ENCODE measurements at regions not wholly inside any gene's neighbourhood (a gene's known extent, or its start where the extent isn't known, plus 50 kb on each side); places are given as distances from the start of the nearest gene placed in this dataset.

DNA sequence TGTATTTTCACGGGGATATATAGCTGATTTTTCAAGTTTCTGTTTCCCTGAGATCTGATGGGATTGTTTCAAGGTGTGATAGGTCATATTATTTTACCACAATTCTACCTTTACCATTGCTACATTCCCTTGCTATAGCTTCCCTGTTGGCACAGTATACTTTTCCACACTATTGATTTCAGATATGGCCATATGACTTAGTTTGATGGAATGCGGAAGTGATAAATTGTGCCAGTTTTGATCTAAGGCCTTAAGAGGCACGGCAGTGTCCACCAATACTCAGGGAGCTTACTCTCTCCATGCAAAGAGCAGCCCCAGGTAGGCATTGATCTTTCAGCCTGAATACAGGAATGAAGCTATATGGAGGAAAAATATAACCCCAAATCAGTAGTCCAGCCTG is 315.7 kb downstream of the SLC16A7 start:
- DNase-seq (ENCODE audit: insufficient read length, low spot score) (no peak), FAIRE-seq (no peak)
- TF ChIP-seq TAF1 (IDR thresholded peaks at IDR 0.05; ENCODE audit: low read depth, low read length) (no peak), SPI1 (IDR thresholded peaks at IDR 0.05; ENCODE audit: low read depth, low read length) (no peak), PAX5 (IDR thresholded peaks at IDR 0.05; ENCODE audit: insufficient read depth, low read length, severe bottlenecking) (no peak), POLR2AphosphoS5 (IDR thresholded peaks at IDR 0.05; ENCODE audit: low read depth, low read length) (no peak), POU2F2 (IDR thresholded peaks at IDR 0.05; ENCODE audit: low read depth, low read length) (no peak), POLR2A (IDR thresholded peaks at IDR 0.05; ENCODE audit: low read depth, low read length) (no peak)

DNA sequence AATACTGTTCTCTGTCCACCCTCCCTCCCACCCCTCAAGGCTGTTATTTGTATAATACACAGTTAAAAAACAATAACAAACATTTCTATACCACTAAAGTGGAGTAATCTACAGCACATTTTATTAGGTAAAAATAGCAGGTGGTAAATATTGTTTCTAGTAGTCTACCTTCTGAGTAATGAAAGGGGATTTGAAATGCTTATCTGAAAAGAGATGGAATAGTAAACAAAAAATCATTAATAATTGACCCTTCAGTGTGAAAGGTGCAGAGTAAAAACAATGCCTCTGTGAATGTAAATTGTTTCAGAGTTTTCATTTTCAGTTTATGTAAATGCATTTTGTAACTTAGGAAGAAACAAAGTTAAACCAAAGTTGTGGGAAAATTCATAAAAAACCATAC is 321.2 kb downstream of the SLC16A7 start:
- TF ChIP-seq POLR2AphosphoS5 (IDR thresholded peaks at IDR 0.05; ENCODE audit: low read depth, low read length): no peak
- TF ChIP-seq POU2F2 (IDR thresholded peaks at IDR 0.05; ENCODE audit: low read depth, low read length): no peak
- TF ChIP-seq POLR2A (IDR thresholded peaks at IDR 0.05; ENCODE audit: low read depth, low read length): no peak
- no peak for TF ChIP-seq PAX5 (IDR thresholded peaks at IDR 0.05; ENCODE audit: insufficient read depth, low read length, severe bottlenecking)
- no peak for TF ChIP-seq TAF1 (IDR thresholded peaks at IDR 0.05; ENCODE audit: low read depth, low read length)
- TF ChIP-seq SPI1 (IDR thresholded peaks at IDR 0.05; ENCODE audit: low read depth, low read length): no peak
- FAIRE-seq (no peak), DNase-seq (ENCODE audit: insufficient read length, low spot score) (no peak)

DNA sequence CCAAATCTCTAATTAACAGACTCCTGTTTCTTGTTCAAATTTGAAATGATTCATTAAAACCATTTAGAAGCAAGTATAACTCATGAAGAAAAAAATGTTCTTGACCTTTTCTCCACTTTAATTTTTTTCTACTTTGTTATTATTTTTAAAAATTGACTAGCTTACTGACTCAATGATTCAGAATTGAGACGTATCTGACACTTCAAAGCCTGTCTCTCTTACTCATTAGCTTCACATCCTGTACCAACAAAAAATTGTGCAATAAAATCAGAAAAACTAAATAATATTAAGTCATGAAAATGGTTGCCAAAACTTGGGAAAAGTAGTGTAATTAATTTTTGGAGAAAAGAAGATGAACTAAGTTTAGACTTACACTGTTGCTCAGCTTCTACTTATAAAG is 331.2 kb downstream of the SLC16A7 start:
- FAIRE-seq (no peak), DNase-seq (ENCODE audit: insufficient read length, low spot score) (no peak)
- TF ChIP-seq SPI1 (IDR thresholded peaks at IDR 0.05; ENCODE audit: low read depth, low read length): no peak
- no peak for TF ChIP-seq PAX5 (IDR thresholded peaks at IDR 0.05; ENCODE audit: insufficient read depth, low read length, severe bottlenecking)
- no peak for TF ChIP-seq POLR2A (IDR thresholded peaks at IDR 0.05; ENCODE audit: low read depth, low read length)
- TF ChIP-seq POU2F2 (IDR thresholded peaks at IDR 0.05; ENCODE audit: low read depth, low read length): no peak
- TF ChIP-seq TAF1 (IDR thresholded peaks at IDR 0.05; ENCODE audit: low read depth, low read length): no peak
- TF ChIP-seq POLR2AphosphoS5 (IDR thresholded peaks at IDR 0.05; ENCODE audit: low read depth, low read length): no peak

DNA sequence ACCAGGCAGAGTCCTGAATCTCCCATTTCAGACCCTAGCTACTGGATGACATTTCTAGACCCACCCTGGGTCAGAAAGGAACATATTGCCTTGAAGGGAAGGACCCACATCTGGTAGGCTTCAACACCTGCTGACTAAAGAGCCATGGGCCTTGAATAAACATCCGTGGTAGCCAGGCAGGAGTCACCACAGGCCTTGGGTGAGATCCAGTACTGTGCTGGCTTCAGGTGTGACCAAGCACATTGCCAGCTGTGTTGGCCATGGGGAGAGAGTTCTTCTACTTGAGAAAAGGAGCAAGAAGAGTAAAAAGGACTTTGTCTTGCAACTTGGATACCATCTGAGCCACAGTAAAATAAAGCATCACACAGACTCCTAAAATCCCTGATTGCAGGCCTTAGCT is 332.6 kb downstream of the SLC16A7 start:
- TF ChIP-seq SPI1 (IDR thresholded peaks at IDR 0.05; ENCODE audit: low read depth, low read length) (no peak), TAF1 (IDR thresholded peaks at IDR 0.05; ENCODE audit: low read depth, low read length) (no peak), PAX5 (IDR thresholded peaks at IDR 0.05; ENCODE audit: insufficient read depth, low read length, severe bottlenecking) (no peak), POU2F2 (IDR thresholded peaks at IDR 0.05; ENCODE audit: low read depth, low read length) (no peak), POLR2AphosphoS5 (IDR thresholded peaks at IDR 0.05; ENCODE audit: low read depth, low read length) (no peak), POLR2A (IDR thresholded peaks at IDR 0.05; ENCODE audit: low read depth, low read length) (no peak)
- FAIRE-seq (no peak), DNase-seq (ENCODE audit: insufficient read length, low spot score) (no peak)

DNA sequence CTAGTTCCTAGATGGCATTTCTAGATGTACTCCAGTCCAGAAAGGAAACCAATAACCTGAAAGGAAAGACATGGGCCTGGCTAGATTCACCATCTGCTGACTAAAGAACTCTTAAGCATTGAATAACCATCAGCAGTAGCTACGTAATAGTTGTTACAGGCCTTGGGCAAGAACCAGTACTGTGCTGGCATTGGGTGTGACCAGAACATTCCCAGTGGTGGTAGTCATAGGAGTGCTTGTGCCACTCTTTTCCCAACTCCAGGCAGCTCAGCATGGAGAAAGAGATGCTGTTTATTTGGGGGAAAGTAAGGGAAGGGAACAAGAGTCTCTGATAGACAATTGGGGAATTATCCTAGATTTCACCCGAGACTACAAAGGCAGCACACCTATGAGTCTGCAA is 333.3 kb downstream of the SLC16A7 start:
- DNase-seq (ENCODE audit: insufficient read length, low spot score) (no peak), FAIRE-seq (no peak)
- TF ChIP-seq POLR2AphosphoS5 (IDR thresholded peaks at IDR 0.05; ENCODE audit: low read depth, low read length): no peak

DNA sequence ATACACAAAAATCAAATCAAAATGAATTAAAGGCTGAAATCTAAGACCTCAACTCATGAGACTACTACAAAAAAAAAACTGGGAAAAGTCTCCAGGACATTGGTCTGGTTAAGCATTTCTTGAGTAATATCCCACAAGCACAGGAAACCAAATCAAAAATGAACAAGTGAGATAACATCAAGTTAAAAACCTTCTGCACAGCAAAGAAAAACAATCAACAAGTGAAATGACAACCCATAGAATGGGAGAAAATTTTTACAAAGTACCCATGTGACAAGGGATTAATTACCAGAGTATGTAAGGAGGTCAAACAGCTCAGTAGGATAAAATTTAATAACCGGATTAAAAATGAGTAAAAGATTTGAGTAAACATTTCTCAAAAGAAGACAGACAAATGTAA is 338.7 kb downstream of the SLC16A7 start:
- no peak for TF ChIP-seq PAX5 (IDR thresholded peaks at IDR 0.05; ENCODE audit: insufficient read depth, low read length, severe bottlenecking)
- TF ChIP-seq POLR2A (IDR thresholded peaks at IDR 0.05; ENCODE audit: low read depth, low read length): no peak
- no peak for TF ChIP-seq TAF1 (IDR thresholded peaks at IDR 0.05; ENCODE audit: low read depth, low read length)
- TF ChIP-seq POU2F2 (IDR thresholded peaks at IDR 0.05; ENCODE audit: low read depth, low read length): no peak
- TF ChIP-seq POLR2AphosphoS5 (IDR thresholded peaks at IDR 0.05; ENCODE audit: low read depth, low read length): no peak
- no peak for TF ChIP-seq SPI1 (IDR thresholded peaks at IDR 0.05; ENCODE audit: low read depth, low read length)
- FAIRE-seq (no peak), DNase-seq (ENCODE audit: insufficient read length, low spot score) (no peak)

DNA sequence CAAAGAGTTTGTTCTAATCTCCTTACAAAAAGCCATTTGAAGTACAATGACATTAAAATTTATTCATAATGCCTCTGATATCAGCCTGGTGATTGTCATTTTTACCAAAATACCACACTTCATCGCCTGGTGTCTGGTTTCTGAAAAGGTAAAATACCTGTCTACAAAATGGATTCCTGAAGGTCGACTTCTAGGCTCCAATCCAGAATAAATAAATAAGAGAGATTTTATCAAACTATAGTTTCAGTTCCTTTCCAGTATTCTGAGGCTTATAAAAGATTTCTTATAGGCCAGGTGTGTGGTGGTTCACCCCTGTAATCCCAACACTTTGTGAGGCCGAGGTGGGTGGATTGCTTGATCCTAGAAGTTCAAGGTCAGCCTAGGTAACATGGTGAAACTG is 340.7 kb downstream of the SLC16A7 start:
- DNase-seq (ENCODE audit: insufficient read length, low spot score) (no peak), FAIRE-seq (no peak)
- TF ChIP-seq SPI1 (IDR thresholded peaks at IDR 0.05; ENCODE audit: low read depth, low read length) (no peak), TAF1 (IDR thresholded peaks at IDR 0.05; ENCODE audit: low read depth, low read length) (no peak), PAX5 (IDR thresholded peaks at IDR 0.05; ENCODE audit: insufficient read depth, low read length, severe bottlenecking) (no peak), POU2F2 (IDR thresholded peaks at IDR 0.05; ENCODE audit: low read depth, low read length) (no peak), POLR2A (IDR thresholded peaks at IDR 0.05; ENCODE audit: low read depth, low read length) (no peak), POLR2AphosphoS5 (IDR thresholded peaks at IDR 0.05; ENCODE audit: low read depth, low read length) (no peak)

DNA sequence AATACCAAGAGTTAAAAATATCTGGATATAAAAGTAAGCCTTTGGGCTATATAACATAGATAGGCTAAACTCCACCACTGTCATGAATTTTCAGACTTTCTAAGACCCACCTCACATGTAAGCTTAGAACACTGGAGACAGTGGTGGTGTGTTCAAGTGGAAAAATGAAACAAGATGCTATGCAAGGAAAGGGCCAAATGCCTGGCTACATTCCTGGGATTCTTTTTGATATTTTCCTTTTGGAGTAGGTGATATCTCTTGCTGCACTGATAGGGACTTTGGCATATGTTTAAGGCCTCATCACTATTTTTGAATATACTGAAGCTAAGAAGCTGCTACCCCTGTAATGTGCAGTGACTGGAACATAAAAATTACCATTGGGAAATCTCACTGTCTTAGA is 341.3 kb downstream of the SLC16A7 start:
- no peak for TF ChIP-seq POLR2AphosphoS5 (IDR thresholded peaks at IDR 0.05; ENCODE audit: low read depth, low read length)
- TF ChIP-seq POLR2A (IDR thresholded peaks at IDR 0.05; ENCODE audit: low read depth, low read length): no peak
- no peak for TF ChIP-seq TAF1 (IDR thresholded peaks at IDR 0.05; ENCODE audit: low read depth, low read length)
- no peak for TF ChIP-seq POU2F2 (IDR thresholded peaks at IDR 0.05; ENCODE audit: low read depth, low read length)
- no peak for TF ChIP-seq PAX5 (IDR thresholded peaks at IDR 0.05; ENCODE audit: insufficient read depth, low read length, severe bottlenecking)
- no peak for TF ChIP-seq SPI1 (IDR thresholded peaks at IDR 0.05; ENCODE audit: low read depth, low read length)
- FAIRE-seq (no peak), DNase-seq (ENCODE audit: insufficient read length, low spot score) (no peak)

DNA sequence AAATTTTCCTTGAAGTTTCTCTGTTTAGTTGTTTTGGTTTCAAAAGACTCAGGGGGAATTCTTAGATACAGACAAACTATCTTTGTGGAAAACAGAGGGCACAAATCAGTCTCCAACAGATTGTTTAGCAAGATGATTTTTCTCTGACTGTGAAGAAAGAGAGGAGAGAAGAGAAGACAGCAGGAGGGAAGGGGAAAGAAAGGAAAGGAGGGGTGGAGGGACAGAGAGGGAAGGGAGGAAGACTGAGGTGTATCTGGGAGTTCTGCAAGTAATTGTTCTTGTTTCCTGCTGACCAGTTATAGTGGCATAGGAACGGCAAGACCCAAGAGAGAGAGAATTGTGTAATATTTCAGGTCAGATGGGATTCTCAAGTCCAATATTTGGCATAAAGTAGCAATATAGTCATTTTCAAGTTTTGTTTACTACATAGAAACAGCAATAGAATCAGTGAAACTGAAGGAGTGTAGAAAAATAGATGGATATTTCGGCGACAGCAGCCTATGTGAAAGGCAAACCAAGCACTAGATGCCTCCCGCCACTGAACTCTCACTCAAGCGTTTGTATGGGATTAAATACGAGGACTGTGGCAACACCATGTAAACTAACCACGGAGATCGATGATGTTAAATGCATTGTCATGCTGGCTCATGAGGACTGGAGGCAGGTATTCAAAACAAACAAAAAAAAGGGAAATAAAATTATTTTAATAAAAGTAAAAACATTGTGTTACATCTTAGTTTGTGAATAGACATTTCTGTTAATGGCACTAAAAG is 342.5 kb downstream of the SLC16A7 start:
- FAIRE-seq (no peak), DNase-seq (ENCODE audit: insufficient read length, low spot score) (no peak)

More for the DNA sequence above, 342.5 kb downstream of the SLC16A7 start:
- TF ChIP-seq POLR2AphosphoS5 (IDR thresholded peaks at IDR 0.05; ENCODE audit: low read depth, low read length) (no peak), POLR2A (IDR thresholded peaks at IDR 0.05; ENCODE audit: low read depth, low read length) (no peak), SPI1 (IDR thresholded peaks at IDR 0.05; ENCODE audit: low read depth, low read length) (no peak), POU2F2 (IDR thresholded peaks at IDR 0.05; ENCODE audit: low read depth, low read length) (no peak), TAF1 (IDR thresholded peaks at IDR 0.05; ENCODE audit: low read depth, low read length) (no peak), PAX5 (IDR thresholded peaks at IDR 0.05; ENCODE audit: insufficient read depth, low read length, severe bottlenecking) (no peak)
